H1 (cell line): ENCODE measurements at regions not wholly inside any gene's neighbourhood (a gene's known extent, or its start where the extent isn't known, plus 50 kb on each side); places are given as distances from the start of the nearest gene placed in this dataset.

Experiments
- CTCF ChIA-PET: fragments of 300-600 bp; sonication (Branson Sonifier 250); formaldehyde crosslinking; loops from one replicate; lab custom pipeline; 2021; ENCODE audit not compliant: partially characterized antibody; lab: Charles Lee
- POLR2A ChIA-PET: fragments of 300-600 bp; sonication (Branson Sonifier 250); formaldehyde crosslinking; loops from one replicate; lab custom pipeline; 2021; ENCODE audit warnings: inconsistent platforms; ENCODE audit not compliant: partially characterized antibody; lab: Charles Lee
- DNase-seq, 2 experiments: peaks; one replicate each; pipeline versions ENCODE4 v3.0.0 to v3.0.0-alpha.2; 2010 to 2022; ENCODE audit warnings: low spot score in 2 of 2, low read depth in 1 of 2, mixed read lengths in 1 of 2
- FAIRE-seq: peaks from 2 replicates; lab custom pipeline; 2011; peaks lifted over from hg19 to GRCh38; lab: Jason Lieb, UNC
- H2AFZ ChIP-seq: 2 replicates; pipeline ENCODE4 v1.8.1; 2012; ENCODE audit warnings: low read length, inconsistent platforms
- H2AK5ac ChIP-seq: 2 replicates; pipeline ENCODE4 v1.6.1; 2013; ENCODE audit warnings: low read depth, low read length
- H2BK120ac ChIP-seq: replicated peaks from 2 replicates; pipeline ENCODE3; 2013; ENCODE audit warnings: low read depth, low read length, inconsistent platforms
- H2BK12ac ChIP-seq: 2 replicates; pipeline ENCODE4 v1.6.1; 2013; ENCODE audit warnings: low read depth, low read length
- H2BK15ac ChIP-seq: 2 replicates; pipeline ENCODE4 v1.6.1; 2013; ENCODE audit warnings: low read length
- H2BK20ac ChIP-seq: 2 replicates; pipeline ENCODE4 v1.6.1; 2013; ENCODE audit warnings: low read length
- H2BK5ac ChIP-seq: 2 replicates; pipeline ENCODE4 v1.6.1; 2013; ENCODE audit warnings: low read depth, low read length
- H3K14ac ChIP-seq: 2 replicates; pipeline ENCODE4 v1.6.1; 2013; ENCODE audit warnings: inconsistent platforms; ENCODE audit not compliant: insufficient read length
- H3K18ac ChIP-seq: 2 replicates; pipeline ENCODE4 v1.6.1; 2013; ENCODE audit warnings: low read length; ENCODE audit errors: extremely low read depth
- H3K23ac ChIP-seq: 2 replicates; pipeline ENCODE4 v1.6.1; 2013; ENCODE audit warnings: inconsistent platforms; ENCODE audit not compliant: insufficient read length
- H3K23me2 ChIP-seq: 2 replicates; pipeline ENCODE4 v1.6.1; 2013; ENCODE audit warnings: low read depth, low read length
- H3K27ac ChIP-seq: 2 replicates; pipeline ENCODE4 v1.6.1; 2011; ENCODE audit warnings: low read depth, low read length, inconsistent platforms
- H3K27me3 ChIP-seq, 4 experiments: replicated peaks in 1 of 4; 1 replicate in 1 of 4; 2 replicates in 3 of 4; pipeline versions ENCODE4 v1.6.1 to v1.8.1; 2011 to 2013; ENCODE audit warnings: low read length in 3 of 4, mild to moderate bottlenecking in 3 of 4, inconsistent platforms in 2 of 4, mixed read lengths in 2 of 4, moderate library complexity in 1 of 4; ENCODE audit not compliant: control insufficient read depth in 3 of 4, insufficient read depth in 3 of 4; ENCODE audit errors: extremely low read depth in 1 of 4
- H3K36me3 ChIP-seq, 4 experiments: 2 replicates each; pipeline versions ENCODE4 v1.6.1 to v1.8.1; 2011 to 2013; ENCODE audit warnings: mild to moderate bottlenecking in 4 of 4, low read length in 3 of 4, moderate library complexity in 2 of 4, control low read depth in 1 of 4, inconsistent platforms in 1 of 4; ENCODE audit not compliant: insufficient read depth in 4 of 4, control insufficient read depth in 2 of 4
- H3K4ac ChIP-seq: replicated peaks from 2 replicates; pipeline ENCODE3; 2013; ENCODE audit warnings: low read length, low read depth, mixed read lengths, inconsistent platforms; ENCODE audit not compliant: insufficient read length
- H3K4me1 ChIP-seq, 4 experiments: replicated peaks in 1 of 4; 1 replicate in 1 of 4; 2 replicates in 3 of 4; pipeline versions ENCODE4 v1.6.1 to v1.8.1; 2011 to 2013; ENCODE audit warnings: low read length in 3 of 4, inconsistent platforms in 2 of 4, mixed read lengths in 1 of 4; ENCODE audit not compliant: insufficient read depth in 4 of 4, control insufficient read depth in 3 of 4
- H3K4me2 ChIP-seq, 2 experiments: 2 replicates each; pipeline versions ENCODE4 v1.6.1 to v1.8.1; 2011 to 2013; ENCODE audit warnings: low read depth in 2 of 2, low read length in 2 of 2, control low read depth in 1 of 2, inconsistent platforms in 1 of 2, mild to moderate bottlenecking in 1 of 2; ENCODE audit not compliant: insufficient read depth in 1 of 2
- H3K4me3 ChIP-seq, 4 experiments: fragments of 200-600, 300-600 bp in 1 of 4; sonication (generic), shearing (Covaris generic), sonication (Bioruptor Twin) in 1 of 4; 2 replicates each; pipeline versions ENCODE4 v1.5.1 to v1.8.1; 2011 to 2016; ENCODE audit warnings: low read length in 4 of 4, low read depth in 3 of 4, control low read depth in 2 of 4, inconsistent platforms in 2 of 4, mild to moderate bottlenecking in 2 of 4, mixed read lengths in 1 of 4, moderate library complexity in 1 of 4; ENCODE audit not compliant: insufficient read depth in 2 of 4; ENCODE audit errors: extremely low read depth in 1 of 4
- H3K56ac ChIP-seq: replicated peaks from 2 replicates; pipeline ENCODE3; 2013; ENCODE audit warnings: low read depth, mild to moderate bottlenecking, mixed read lengths, low read length, inconsistent platforms; ENCODE audit not compliant: insufficient read length
- H3K79me1 ChIP-seq: 2 replicates; pipeline ENCODE4 v1.6.1; 2013; ENCODE audit warnings: low read depth, low read length, control low read depth
- H3K79me2 ChIP-seq, 2 experiments: 2 replicates each; pipeline versions ENCODE4 v1.6.1 to v1.8.1; 2012 to 2013; ENCODE audit warnings: low read length in 2 of 2, mild to moderate bottlenecking in 2 of 2, inconsistent platforms in 1 of 2; ENCODE audit not compliant: insufficient read depth in 2 of 2, control insufficient read depth in 1 of 2
- H3K9ac ChIP-seq, 4 experiments: replicated peaks in 1 of 4; 1 replicate in 1 of 4; 2 replicates in 3 of 4; pipeline versions ENCODE4 v1.6.1 to v1.8.1; 2011 to 2013; ENCODE audit warnings: low read depth in 3 of 4, low read length in 3 of 4, control low read depth in 2 of 4, mild to moderate bottlenecking in 2 of 4, moderate library complexity in 2 of 4, inconsistent platforms in 1 of 4; ENCODE audit errors: extremely low read depth in 1 of 4
- H3K9me3 ChIP-seq, 2 experiments: 2 replicates each; pipeline versions ENCODE4 v1.6.1 to v1.8.1; 2012 to 2013; ENCODE audit warnings: mild to moderate bottlenecking in 2 of 2, moderate library complexity in 2 of 2, control low read depth in 1 of 2, inconsistent platforms in 1 of 2, low read depth in 1 of 2, low read length in 1 of 2, mixed read lengths in 1 of 2; ENCODE audit not compliant: insufficient read depth in 2 of 2
- H4K20me1 ChIP-seq, 2 experiments: replicated peaks in 1 of 2; 2 replicates each; pipeline versions ENCODE3 to v1.8.1; 2011 to 2013; ENCODE audit warnings: inconsistent platforms in 2 of 2, low read length in 2 of 2, mild to moderate bottlenecking in 1 of 2; ENCODE audit not compliant: insufficient read depth in 2 of 2, control insufficient read depth in 1 of 2
- H4K5ac ChIP-seq: 2 replicates; pipeline ENCODE4 v1.6.1; 2013; ENCODE audit warnings: low read length, low read depth, mixed read lengths, inconsistent platforms; ENCODE audit not compliant: insufficient read length
- H4K8ac ChIP-seq: 2 replicates; pipeline ENCODE4 v1.8.0; 2013; ENCODE audit warnings: mild to moderate bottlenecking, moderate library complexity, low read length, inconsistent platforms; ENCODE audit not compliant: insufficient read depth; ENCODE audit errors: extremely low read depth
- H4K91ac ChIP-seq: replicated peaks from 2 replicates; pipeline ENCODE3; 2013; ENCODE audit warnings: low read length, mixed read lengths, inconsistent platforms; ENCODE audit not compliant: insufficient read length
- BRCA1 ChIP-seq: IDR thresholded peaks from 2 replicates; pipeline ENCODE4 v1.6.1; 2012; ENCODE audit warnings: low read depth, low read length, improper control_type of control experiment
- CTBP2 ChIP-seq: IDR thresholded peaks from 2 replicates; pipeline ENCODE4 v1.7.0; 2011; ENCODE audit warnings: borderline replicate concordance, mild to moderate bottlenecking, moderate library complexity, mixed read lengths, low read length; ENCODE audit not compliant: insufficient read depth, insufficient read length
- MAX ChIP-seq: IDR thresholded peaks from 2 replicates; pipeline ENCODE4 v1.6.1; 2012; ENCODE audit warnings: inconsistent platforms
- NRF1 ChIP-seq: IDR thresholded peaks from 2 replicates; pipeline ENCODE4 v1.6.1; 2011; ENCODE audit warnings: mild to moderate bottlenecking, low read depth, low read length, improper control_type of control experiment
- PHF8 ChIP-seq: fragments of 200-600 bp; sonication (generic); conservative IDR thresholded peaks from 2 replicates; pipeline ENCODE4 v1.7.1; 2012; ENCODE audit warnings: low read depth, mild to moderate bottlenecking, inconsistent platforms, low read length, moderate library complexity
- POU5F1 ChIP-seq: IDR thresholded peaks from 2 replicates; pipeline ENCODE4 v1.6.1; 2011; ENCODE audit warnings: low read depth, mild to moderate bottlenecking, low read length, moderate library complexity
- RBBP5 ChIP-seq: IDR thresholded peaks from 2 replicates; pipeline ENCODE4 v1.7.1; 2012; ENCODE audit warnings: low read depth, mild to moderate bottlenecking, inconsistent platforms, low read length, moderate library complexity, borderline replicate concordance
- USF2 ChIP-seq: IDR thresholded peaks from 2 replicates; pipeline ENCODE4 v1.6.1; 2011; ENCODE audit warnings: low read length, improper control_type of control experiment
- WGBS, 2 experiments: shearing (Covaris generic) in 1 of 2; methylation state at CpG; one replicate each; pipeline versions ENCODE4 v1.1.6 to v1.1.7; 2013 to 2015; ENCODE audit warnings: low lambda C conversion rate in 2 of 2, mixed read lengths in 2 of 2, inconsistent platforms in 1 of 2, low coverage in 1 of 2, missing lambda C conversion rate in 1 of 2; ENCODE audit not compliant: insufficient replicate concordance in 2 of 2, insufficient coverage in 1 of 2, insufficient read length in 1 of 2; ENCODE audit errors: extremely low coverage in 1 of 2, missing lambda C conversion rate in 1 of 2; 5-methylcytosine and 5-hydroxymethylcytosine counted together

GRCh38 chr9:117979914-117980313 lies 275.7 kb downstream of the TLR4 start:
- H4K5ac ChIP-seq = no peak overlapping the region
- TF ChIP-seq BRCA1 = no peak
- TF ChIP-seq POU5F1 = no peak
- no peak for TF ChIP-seq PHF8
- no peak for TF ChIP-seq CTBP2
- TF ChIP-seq USF2 = no peak
- no peak for TF ChIP-seq NRF1
- no peak for TF ChIP-seq MAX
- TF ChIP-seq RBBP5 = no peak
- TF ChIP-seq, all 59 proteins: peak for 0
- H2BK120ac ChIP-seq = no peak overlapping the region
- H3K23ac ChIP-seq = no peak overlapping the region
- no peak overlapping the region for H3K27ac ChIP-seq
- H3K14ac ChIP-seq = no peak overlapping the region
- H4K20me1 ChIP-seq = no peaks in the 10 kb centered on the region
- DNase-seq = no peak
- H3K9me3 ChIP-seq = no peaks in the 10 kb centered on the region
- no peak overlapping the region for H3K4me3 ChIP-seq
- H3K27me3 ChIP-seq = no peaks in the 10 kb centered on the region
- no peak overlapping the region for H2AFZ ChIP-seq
- no peak for FAIRE-seq
- no peak overlapping the region for H3K18ac ChIP-seq
- H3K79me1 ChIP-seq = no peaks in the 10 kb centered on the region
- H3K36me3 ChIP-seq = no peaks in the 10 kb centered on the region
- H2BK12ac ChIP-seq = no peak overlapping the region
- no peaks in the 10 kb centered on the region for H3K79me2 ChIP-seq
- H3K4ac ChIP-seq = no peak overlapping the region
- no peak overlapping the region for H3K4me2 ChIP-seq
- no peak overlapping the region for H4K91ac ChIP-seq
- no peak overlapping the region for H2AK5ac ChIP-seq
- 95% methylated on average over 2 of the region's 2 CpGs; no CpG with 5 or more reads in 1 of the 2 experiments for WGBS, 2 experiments
- no peak overlapping the region for H3K9ac ChIP-seq
- H3K4me1 ChIP-seq = no peaks in the 10 kb centered on the region
- no peaks in the 10 kb centered on the region for H3K23me2 ChIP-seq
- H4K8ac ChIP-seq = no peak overlapping the region
- no peak overlapping the region for H2BK15ac ChIP-seq
- ChIA-PET POLR2A (no interaction called here), CTCF (no interaction called here)
- no peak overlapping the region for H2BK5ac ChIP-seq
- H3K56ac ChIP-seq = no peak overlapping the region
- H2BK20ac ChIP-seq = no peak overlapping the region
